Cardiac fibroblast (primary cell): ENCODE measurements at regions not wholly inside any gene's neighbourhood (a gene's known extent, or its start where the extent isn't known, plus 50 kb on each side); places are given as distances from the start of the nearest gene placed in this dataset.
"Not testable (repeated sequence)": the region's sequence is repeated elsewhere in the genome, so short reads cannot be mapped to it uniquely, and the experiment has no call there.

Experiments
- DNase-seq, 2 donors: peaks; one replicate each; pipeline versions ENCODE4 v3.0.0 to v3.0.0-alpha.2; 2010; ENCODE audit warnings: low read depth in 2 of 2
- H3K4me3 ChIP-seq, 2 donors: replicated peaks in 1 of 2; 1 replicate in 1 of 2; 2 replicates in 1 of 2; pipeline ENCODE4 v1.5.1; 2011; ENCODE audit warnings: low read depth in 2 of 2, low read length in 2 of 2, mild to moderate bottlenecking in 2 of 2, moderate library complexity in 1 of 2
- TF ChIP-seq, protein P1 (sequence below): IDR thresholded peaks from one replicate; pipeline ENCODE4 v1.5.1; 2011; ENCODE audit warnings: low read depth, mild to moderate bottlenecking, low read length, inconsistent platforms

DNA sequence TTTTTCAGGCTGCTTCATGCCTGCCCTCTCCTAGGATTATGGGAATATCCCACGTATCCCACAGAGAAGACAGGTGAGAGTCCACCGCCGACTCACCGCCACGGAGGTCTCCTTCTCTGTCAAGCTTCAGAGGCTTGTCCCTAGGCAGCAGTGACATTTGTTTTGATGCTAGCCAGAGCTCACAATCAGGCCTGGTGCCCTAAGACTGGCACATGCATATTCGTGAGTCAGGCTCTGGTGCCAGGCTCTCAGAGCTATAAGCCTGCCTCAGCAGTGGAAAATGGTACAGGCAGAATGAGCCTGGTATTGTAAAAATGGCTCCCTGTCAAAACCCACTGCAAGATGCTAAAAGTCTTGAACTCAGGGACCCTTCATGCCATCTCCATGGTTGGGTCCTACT is 65.5 kb downstream of the RBMY1A1 start:
- no peak overlapping the region for H3K4me3 ChIP-seq
- DNase-seq, result no peak
- TF ChIP-seq, protein P1, sequence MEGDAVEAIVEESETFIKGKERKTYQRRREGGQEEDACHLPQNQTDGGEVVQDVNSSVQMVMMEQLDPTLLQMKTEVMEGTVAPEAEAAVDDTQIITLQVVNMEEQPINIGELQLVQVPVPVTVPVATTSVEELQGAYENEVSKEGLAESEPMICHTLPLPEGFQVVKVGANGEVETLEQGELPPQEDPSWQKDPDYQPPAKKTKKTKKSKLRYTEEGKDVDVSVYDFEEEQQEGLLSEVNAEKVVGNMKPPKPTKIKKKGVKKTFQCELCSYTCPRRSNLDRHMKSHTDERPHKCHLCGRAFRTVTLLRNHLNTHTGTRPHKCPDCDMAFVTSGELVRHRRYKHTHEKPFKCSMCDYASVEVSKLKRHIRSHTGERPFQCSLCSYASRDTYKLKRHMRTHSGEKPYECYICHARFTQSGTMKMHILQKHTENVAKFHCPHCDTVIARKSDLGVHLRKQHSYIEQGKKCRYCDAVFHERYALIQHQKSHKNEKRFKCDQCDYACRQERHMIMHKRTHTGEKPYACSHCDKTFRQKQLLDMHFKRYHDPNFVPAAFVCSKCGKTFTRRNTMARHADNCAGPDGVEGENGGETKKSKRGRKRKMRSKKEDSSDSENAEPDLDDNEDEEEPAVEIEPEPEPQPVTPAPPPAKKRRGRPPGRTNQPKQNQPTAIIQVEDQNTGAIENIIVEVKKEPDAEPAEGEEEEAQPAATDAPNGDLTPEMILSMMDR, result no peak

DNA sequence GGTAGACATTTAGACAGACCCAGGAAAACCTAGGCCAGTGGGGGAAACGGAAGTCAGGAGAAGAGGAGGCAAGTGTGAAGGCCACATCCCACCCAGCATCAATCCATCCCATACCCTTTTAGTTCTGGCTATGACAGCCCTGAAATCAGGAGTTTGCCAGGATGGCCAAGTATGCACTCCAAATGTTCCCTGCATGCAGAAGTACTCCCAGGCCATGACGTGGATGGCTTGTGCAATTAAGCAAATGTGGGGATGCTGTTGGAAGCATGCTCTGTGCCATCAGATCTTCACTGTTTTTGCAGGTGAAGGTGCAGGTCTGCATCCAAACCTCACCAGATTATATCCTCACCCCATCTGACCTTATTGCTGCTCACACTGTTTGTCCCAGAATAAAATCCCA is 66.8 kb downstream of the RBMY1A1 start:
- TF ChIP-seq, protein P1, result no peak
- DNase-seq, result no peak
- H3K4me3 ChIP-seq, result no peak overlapping the region

DNA sequence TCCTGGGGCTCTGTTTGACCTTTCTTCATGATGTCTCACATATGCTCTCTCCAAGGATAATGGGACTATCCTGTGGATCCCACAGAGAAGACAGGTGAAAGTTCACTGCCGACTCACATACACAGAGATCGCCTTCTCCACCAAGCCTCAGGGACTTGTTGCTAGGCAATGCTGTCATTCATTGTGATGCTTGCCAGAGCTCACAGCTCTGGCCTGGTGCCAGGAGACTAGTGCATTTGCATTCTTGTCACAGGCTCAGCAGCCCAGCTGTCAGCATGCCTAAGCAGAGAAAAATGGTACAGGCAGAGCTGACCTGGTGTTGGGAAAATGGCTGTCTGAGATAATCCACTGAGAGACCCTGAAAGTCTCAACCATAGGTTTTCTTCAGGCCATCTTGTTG is 67.9 kb downstream of the RBMY1A1 start:
- DNase-seq, result peak in 1 of 2 donors; percentile 40
- H3K4me3 ChIP-seq, result no peak overlapping the region
- TF ChIP-seq, protein P1, result no peak

DNA sequence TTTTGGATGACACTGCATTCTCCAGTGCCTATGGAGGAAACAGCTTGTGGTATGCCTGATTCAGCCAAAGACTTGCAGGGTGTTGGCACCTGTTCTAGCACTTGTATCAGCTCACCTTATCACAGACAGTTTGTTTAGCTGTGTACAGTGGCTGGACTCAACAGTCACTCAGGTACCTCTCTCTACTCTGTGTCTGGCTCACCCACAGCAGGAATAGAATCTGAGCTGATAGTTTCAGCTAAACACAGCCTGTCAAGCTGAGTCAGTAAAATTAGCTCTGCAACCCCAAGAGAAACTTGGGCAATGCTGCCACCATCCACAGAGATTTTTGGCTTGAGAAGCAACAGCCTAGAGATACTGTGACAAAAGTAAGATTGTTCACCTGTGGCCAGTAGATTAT is 101.5 kb downstream of the RBMY1A1 start:
- DNase-seq, result no peak
- no peak overlapping the region for H3K4me3 ChIP-seq
- TF ChIP-seq, protein P1, result no peak

DNA sequence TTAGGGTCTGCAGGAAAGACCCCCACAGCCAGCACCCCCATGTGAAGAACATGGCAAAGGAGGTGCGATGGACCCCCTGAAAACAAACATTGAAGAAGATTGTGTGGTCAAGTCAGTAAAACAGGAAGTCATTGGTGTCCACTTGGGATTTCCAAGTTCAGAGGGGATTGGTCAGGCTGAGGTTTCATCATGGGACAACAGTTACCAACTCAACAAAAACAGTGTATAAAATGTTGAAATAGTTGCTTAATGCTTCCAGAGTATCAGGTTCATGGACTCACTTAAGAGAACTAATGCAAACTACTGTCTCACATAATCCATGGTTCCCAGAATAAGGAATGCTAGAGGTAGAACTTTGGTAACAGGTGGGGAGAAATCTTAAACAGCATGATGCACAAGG is 115.8 kb downstream of the RBMY1A1 start:
- DNase-seq, result peak in 1 of 2 donors; percentile 0
- TF ChIP-seq, protein P1, result no peak
- no peak overlapping the region for H3K4me3 ChIP-seq

DNA sequence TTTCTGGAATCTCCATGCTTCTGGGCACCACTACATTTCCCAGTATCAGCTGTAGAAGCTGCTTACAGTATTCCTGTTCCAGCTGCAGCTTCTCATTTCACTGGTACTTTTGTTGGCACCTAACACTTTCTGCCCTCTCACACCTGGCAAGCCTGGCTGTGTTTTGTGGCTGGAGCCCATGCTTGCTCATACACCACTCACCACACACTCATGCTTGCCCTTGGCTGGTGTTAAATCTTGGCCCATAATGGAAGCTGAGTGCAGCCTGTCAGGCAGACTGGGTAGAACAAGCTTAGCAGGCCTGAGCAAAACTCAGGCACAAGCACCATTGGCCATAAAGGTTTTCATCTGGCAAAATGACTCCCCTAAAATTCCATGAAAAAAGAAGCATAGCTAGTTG is 124.4 kb downstream of the RBMY1A1 start:
- DNase-seq, H3K4me3 ChIP-seq: not testable (repeated sequence)

DNA sequence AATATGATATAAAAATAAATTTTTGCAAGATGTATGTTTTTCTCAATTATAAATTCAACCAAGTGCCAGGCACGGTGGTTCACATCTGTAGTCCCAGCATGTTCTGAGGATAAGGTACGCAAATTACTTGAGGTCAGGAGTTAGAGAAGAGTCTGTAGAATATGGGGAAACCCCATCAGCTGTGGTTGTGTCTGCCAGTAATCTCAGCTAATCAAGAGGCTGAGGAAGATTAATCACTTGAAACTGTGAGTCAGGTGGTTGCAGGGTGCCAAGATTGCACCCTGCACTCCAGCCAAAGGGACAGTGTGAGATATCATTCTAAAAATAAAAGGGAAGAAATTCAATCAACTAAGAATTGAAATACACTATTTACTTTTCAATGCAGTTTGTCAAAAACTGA is 144.9 kb downstream of the RBMY1A1 start:
- H3K4me3 ChIP-seq, result not testable (repeated sequence)
- DNase-seq, result peak in 1 of 2 donors; percentile 2

DNA sequence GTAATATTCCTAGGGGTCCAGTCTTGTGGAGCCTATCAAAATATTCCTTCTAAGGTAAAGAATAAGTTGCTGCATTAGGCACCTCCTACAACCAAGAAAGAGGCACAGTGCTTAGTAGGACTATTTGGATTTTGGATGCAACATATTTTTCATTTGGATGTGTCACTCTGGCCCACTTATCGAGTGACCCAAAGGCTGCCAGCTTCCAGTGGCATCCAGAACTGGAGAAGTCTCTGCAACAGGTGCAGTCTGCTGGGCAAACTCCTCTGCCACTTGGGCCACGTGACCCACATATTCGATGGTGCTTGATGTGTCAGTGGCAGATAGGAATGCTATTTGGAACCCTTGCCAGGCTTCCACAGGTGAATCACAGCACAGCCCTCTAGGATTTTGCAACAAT is 151.7 kb downstream of the RBMY1A1 start:
- DNase-seq, H3K4me3 ChIP-seq: not testable (repeated sequence)

DNA sequence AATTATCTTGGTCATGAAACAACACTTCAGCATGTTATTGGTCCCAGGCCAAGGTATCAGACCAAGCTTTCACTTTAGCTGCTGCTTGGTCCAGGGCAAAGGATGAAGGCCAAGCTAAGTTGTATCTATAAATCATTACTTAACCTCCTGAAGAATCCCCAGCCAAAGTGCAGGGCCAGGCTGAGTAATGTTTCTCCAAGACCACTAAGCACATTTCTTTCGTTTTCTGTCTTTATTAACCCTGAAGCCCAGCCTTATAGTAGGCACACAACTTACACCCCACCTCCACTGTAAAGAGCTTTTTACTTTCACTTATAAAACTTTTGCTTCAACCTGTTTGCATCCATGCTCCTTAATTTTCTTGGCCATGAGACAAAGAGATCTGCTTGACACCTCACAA is 167.3 kb downstream of the RBMY1A1 start:
- DNase-seq, result peak in 1 of 2 donors; percentile 19
- H3K4me3 ChIP-seq, result not testable (repeated sequence)

DNA sequence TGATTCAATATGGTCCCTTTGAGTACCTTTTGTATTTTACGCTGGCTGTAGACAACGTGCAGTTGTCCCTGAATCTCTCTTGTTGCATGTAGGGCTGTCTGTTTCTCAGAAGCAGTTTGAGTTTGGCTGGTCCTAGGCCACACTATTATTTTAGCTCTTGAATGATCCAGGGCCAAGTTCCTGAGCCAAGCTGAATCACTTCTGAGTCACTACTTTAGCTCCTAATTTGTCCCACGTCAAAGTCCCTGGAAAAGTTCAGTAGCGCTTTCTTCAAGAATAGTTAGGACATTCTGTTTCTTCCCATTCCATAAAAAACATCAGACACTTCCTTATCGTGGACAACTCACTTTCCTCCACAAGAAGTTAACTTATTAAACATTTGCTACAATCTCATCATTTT is 168.2 kb downstream of the RBMY1A1 start:
- not testable (repeated sequence) for H3K4me3 ChIP-seq
- DNase-seq, result peak in 1 of 2 donors; percentile 60
